GM23338 (cell line): ENCODE measurements at regions not wholly inside any gene's neighbourhood (a gene's known extent, or its start where the extent isn't known, plus 50 kb on each side); places are given as distances from the start of the nearest gene placed in this dataset.
A peak's percentile ranks its signal among the peaks of the same experiment; 100 is the strongest.

Experiments used
- CREB1 ChIP-seq: fragments of 250-450 bp; sonication (Bioruptor Pico); IDR thresholded peaks from 2 replicates; pipeline ENCODE4 v1.5.0; 2020; ENCODE audit warnings: low read depth, mild to moderate bottlenecking, moderate library complexity
- EZH2 ChIP-seq: fragments of 200-600 bp; sonication (generic); IDR thresholded peaks from one replicate; pipeline ENCODE4 v1.8.0; 2017; ENCODE audit warnings: antibody characterized with exemption, mild to moderate bottlenecking, low read depth; ENCODE audit not compliant: unreplicated experiment
- EZH2phosphoT487 ChIP-seq: fragments of 200-600 bp; sonication (generic); IDR thresholded peaks from one replicate; pipeline ENCODE4 v1.8.1; 2018; ENCODE audit warnings: antibody characterized with exemption; ENCODE audit not compliant: unreplicated experiment
- JUNB ChIP-seq: IDR thresholded peaks from one replicate; pipeline ENCODE4 v1.6.1; 2016; ENCODE audit warnings: antibody characterized with exemption; ENCODE audit not compliant: unreplicated experiment
- NANOG ChIP-seq: IDR thresholded peaks from 2 replicates; pipeline ENCODE4 v1.6.1; 2016; ENCODE audit warnings: antibody characterized with exemption, borderline replicate concordance
- POLR2AphosphoS5 ChIP-seq: IDR thresholded peaks from 2 replicates; pipeline ENCODE4 v1.6.1; 2016; ENCODE audit warnings: antibody characterized with exemption, low read depth
- STAT1 ChIP-seq: IDR thresholded peaks from one replicate; pipeline ENCODE4 v1.6.1; 2016; ENCODE audit warnings: antibody characterized with exemption; ENCODE audit not compliant: unreplicated experiment
- ZNF114 ChIP-seq: fragments of 250-450 bp; sonication (Bioruptor Pico); IDR thresholded peaks from 2 replicates; pipeline ENCODE4 v1.5.0; 2020; ENCODE audit warnings: mild to moderate bottlenecking, moderate library complexity
- ZNF331 ChIP-seq: fragments of 250-450 bp; sonication (Bioruptor Pico); IDR thresholded peaks from 2 replicates; pipeline ENCODE4 v1.5.0; 2020; ENCODE audit warnings: low read depth, mild to moderate bottlenecking, moderate library complexity
- TF ChIP-seq, protein P1 (sequence below): IDR thresholded peaks from one replicate; pipeline ENCODE4 v1.6.1; 2018; ENCODE audit warnings: antibody characterized with exemption; ENCODE audit not compliant: unreplicated experiment
- TF ChIP-seq, protein P2 (sequence below), 2 experiments: fragments of 200-600 bp in 1 of 2; sonication (generic) in 1 of 2; conservative IDR thresholded peaks; 2 replicates each; pipeline versions ENCODE4 v1.5.1 to v1.6.1; 2016 to 2017; ENCODE audit warnings: antibody characterized with exemption in 2 of 2, low read depth in 2 of 2, mild to moderate bottlenecking in 2 of 2, moderate library complexity in 1 of 2
- TF ChIP-seq, protein P3 (sequence below): fragments of 250-450 bp; sonication (Bioruptor Pico); IDR thresholded peaks from 2 replicates; pipeline ENCODE4 v1.5.0; 2020; ENCODE audit warnings: mild to moderate bottlenecking, moderate library complexity
- TF ChIP-seq, protein P4 (sequence below): IDR thresholded peaks from 2 replicates; pipeline ENCODE4 v1.6.1; 2016; ENCODE audit warnings: antibody characterized with exemption

DNA sequence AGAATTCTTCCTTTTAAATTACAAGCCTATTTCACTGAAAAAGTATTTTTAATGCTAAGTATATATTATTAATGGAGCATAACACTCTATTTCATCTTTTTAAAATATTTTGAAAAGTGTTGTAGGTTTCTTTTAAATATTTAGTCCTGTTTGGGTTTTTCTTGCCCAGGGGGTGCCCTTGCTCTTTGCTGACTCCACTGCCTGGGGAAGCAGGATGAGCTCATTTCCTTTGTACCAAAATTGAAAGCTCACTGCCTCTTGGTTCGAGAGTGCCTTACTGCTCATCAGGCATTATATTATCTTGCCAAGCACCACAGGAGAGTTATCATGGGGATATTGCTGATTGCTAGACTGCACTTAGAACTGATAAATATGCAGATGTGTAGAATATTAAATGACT, 819.2 kb downstream of the PCDH18 start:
- TF ChIP-seq, protein P1, sequence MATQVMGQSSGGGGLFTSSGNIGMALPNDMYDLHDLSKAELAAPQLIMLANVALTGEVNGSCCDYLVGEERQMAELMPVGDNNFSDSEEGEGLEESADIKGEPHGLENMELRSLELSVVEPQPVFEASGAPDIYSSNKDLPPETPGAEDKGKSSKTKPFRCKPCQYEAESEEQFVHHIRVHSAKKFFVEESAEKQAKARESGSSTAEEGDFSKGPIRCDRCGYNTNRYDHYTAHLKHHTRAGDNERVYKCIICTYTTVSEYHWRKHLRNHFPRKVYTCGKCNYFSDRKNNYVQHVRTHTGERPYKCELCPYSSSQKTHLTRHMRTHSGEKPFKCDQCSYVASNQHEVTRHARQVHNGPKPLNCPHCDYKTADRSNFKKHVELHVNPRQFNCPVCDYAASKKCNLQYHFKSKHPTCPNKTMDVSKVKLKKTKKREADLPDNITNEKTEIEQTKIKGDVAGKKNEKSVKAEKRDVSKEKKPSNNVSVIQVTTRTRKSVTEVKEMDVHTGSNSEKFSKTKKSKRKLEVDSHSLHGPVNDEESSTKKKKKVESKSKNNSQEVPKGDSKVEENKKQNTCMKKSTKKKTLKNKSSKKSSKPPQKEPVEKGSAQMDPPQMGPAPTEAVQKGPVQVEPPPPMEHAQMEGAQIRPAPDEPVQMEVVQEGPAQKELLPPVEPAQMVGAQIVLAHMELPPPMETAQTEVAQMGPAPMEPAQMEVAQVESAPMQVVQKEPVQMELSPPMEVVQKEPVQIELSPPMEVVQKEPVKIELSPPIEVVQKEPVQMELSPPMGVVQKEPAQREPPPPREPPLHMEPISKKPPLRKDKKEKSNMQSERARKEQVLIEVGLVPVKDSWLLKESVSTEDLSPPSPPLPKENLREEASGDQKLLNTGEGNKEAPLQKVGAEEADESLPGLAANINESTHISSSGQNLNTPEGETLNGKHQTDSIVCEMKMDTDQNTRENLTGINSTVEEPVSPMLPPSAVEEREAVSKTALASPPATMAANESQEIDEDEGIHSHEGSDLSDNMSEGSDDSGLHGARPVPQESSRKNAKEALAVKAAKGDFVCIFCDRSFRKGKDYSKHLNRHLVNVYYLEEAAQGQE, result no peak
- TF ChIP-seq CREB1 (CRISPR knock-in tag), result no peak
- no peak for TF ChIP-seq EZH2
- no peak for TF ChIP-seq ZNF331 (CRISPR knock-in tag)
- TF ChIP-seq POLR2AphosphoS5, result no peak
- TF ChIP-seq, protein P2, sequence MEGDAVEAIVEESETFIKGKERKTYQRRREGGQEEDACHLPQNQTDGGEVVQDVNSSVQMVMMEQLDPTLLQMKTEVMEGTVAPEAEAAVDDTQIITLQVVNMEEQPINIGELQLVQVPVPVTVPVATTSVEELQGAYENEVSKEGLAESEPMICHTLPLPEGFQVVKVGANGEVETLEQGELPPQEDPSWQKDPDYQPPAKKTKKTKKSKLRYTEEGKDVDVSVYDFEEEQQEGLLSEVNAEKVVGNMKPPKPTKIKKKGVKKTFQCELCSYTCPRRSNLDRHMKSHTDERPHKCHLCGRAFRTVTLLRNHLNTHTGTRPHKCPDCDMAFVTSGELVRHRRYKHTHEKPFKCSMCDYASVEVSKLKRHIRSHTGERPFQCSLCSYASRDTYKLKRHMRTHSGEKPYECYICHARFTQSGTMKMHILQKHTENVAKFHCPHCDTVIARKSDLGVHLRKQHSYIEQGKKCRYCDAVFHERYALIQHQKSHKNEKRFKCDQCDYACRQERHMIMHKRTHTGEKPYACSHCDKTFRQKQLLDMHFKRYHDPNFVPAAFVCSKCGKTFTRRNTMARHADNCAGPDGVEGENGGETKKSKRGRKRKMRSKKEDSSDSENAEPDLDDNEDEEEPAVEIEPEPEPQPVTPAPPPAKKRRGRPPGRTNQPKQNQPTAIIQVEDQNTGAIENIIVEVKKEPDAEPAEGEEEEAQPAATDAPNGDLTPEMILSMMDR (conservative IDR thresholded peaks at IDR 0.05; ENCODE audit: low read depth in 2 of 2), result peak; percentile 27 to 59; a peak in 3 of 4 replicates
- TF ChIP-seq EZH2phosphoT487, result no peak
- no peak for TF ChIP-seq JUNB
- TF ChIP-seq ZNF114 (CRISPR knock-in tag), result no peak
- TF ChIP-seq, protein P3, sequence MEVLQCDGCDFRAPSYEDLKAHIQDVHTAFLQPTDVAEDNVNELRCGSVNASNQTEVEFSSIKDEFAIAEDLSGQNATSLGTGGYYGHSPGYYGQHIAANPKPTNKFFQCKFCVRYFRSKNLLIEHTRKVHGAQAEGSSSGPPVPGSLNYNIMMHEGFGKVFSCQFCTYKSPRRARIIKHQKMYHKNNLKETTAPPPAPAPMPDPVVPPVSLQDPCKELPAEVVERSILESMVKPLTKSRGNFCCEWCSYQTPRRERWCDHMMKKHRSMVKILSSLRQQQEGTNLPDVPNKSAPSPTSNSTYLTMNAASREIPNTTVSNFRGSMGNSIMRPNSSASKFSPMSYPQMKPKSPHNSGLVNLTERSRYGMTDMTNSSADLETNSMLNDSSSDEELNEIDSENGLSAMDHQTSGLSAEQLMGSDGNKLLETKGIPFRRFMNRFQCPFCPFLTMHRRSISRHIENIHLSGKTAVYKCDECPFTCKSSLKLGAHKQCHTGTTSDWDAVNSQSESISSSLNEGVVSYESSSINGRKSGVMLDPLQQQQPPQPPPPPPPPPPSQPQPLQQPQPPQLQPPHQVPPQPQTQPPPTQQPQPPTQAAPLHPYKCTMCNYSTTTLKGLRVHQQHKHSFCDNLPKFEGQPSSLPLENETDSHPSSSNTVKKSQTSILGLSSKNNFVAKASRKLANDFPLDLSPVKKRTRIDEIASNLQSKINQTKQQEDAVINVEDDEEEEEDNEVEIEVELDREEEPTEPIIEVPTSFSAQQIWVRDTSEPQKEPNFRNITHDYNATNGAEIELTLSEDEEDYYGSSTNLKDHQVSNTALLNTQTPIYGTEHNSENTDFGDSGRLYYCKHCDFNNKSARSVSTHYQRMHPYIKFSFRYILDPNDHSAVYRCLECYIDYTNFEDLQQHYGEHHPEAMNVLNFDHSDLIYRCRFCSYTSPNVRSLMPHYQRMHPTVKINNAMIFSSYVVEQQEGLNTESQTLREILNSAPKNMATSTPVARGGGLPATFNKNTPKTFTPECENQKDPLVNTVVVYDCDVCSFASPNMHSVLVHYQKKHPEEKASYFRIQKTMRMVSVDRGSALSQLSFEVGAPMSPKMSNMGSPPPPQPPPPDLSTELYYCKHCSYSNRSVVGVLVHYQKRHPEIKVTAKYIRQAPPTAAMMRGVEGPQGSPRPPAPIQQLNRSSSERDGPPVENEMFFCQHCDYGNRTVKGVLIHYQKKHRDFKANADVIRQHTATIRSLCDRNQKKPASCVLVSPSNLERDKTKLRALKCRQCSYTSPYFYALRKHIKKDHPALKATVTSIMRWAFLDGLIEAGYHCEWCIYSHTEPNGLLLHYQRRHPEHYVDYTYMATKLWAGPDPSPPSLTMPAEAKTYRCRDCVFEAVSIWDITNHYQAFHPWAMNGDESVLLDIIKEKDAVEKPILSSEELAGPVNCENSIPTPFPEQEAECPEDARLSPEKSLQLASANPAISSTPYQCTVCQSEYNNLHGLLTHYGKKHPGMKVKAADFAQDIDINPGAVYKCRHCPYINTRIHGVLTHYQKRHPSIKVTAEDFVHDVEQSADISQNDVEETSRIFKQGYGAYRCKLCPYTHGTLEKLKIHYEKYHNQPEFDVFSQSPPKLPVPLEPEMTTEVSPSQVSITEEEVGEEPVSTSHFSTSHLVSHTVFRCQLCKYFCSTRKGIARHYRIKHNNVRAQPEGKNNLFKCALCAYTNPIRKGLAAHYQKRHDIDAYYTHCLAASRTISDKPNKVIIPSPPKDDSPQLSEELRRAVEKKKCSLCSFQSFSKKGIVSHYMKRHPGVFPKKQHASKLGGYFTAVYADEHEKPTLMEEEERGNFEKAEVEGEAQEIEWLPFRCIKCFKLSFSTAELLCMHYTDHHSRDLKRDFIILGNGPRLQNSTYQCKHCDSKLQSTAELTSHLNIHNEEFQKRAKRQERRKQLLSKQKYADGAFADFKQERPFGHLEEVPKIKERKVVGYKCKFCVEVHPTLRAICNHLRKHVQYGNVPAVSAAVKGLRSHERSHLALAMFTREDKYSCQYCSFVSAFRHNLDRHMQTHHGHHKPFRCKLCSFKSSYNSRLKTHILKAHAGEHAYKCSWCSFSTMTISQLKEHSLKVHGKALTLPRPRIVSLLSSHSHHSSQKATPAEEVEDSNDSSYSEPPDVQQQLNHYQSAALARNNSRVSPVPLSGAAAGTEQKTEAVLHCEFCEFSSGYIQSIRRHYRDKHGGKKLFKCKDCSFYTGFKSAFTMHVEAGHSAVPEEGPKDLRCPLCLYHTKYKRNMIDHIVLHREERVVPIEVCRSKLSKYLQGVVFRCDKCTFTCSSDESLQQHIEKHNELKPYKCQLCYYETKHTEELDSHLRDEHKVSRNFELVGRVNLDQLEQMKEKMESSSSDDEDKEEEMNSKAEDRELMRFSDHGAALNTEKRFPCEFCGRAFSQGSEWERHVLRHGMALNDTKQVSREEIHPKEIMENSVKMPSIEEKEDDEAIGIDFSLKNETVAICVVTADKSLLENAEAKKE (CRISPR knock-in tag), result no peak
- TF ChIP-seq, protein P4, sequence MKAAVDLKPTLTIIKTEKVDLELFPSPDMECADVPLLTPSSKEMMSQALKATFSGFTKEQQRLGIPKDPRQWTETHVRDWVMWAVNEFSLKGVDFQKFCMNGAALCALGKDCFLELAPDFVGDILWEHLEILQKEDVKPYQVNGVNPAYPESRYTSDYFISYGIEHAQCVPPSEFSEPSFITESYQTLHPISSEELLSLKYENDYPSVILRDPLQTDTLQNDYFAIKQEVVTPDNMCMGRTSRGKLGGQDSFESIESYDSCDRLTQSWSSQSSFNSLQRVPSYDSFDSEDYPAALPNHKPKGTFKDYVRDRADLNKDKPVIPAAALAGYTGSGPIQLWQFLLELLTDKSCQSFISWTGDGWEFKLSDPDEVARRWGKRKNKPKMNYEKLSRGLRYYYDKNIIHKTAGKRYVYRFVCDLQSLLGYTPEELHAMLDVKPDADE, result no peak
- TF ChIP-seq NANOG, result no peak
- no peak for TF ChIP-seq STAT1
